ENCODE measurements at regions not wholly inside any gene's neighbourhood (a gene's known extent, or its start where the extent isn't known, plus 50 kb on each side); places are given as distances from the start of the nearest gene placed in this dataset.

GRCh38 chr9:80292231-80292630 is 720.5 kb downstream of the TLE4 start:
- DNase-seq: no peak

- DNase-seq: no peak
Measured at GRCh38 chr9:80285326-80285725, 713.6 kb downstream of the TLE4 start.

- no peak for DNase-seq
Measured at GRCh38 chr9:80282766-80283165, 711.0 kb downstream of the TLE4 start.

GRCh38 chr9:80259079-80259478 is 687.3 kb downstream of the TLE4 start:
- DNase-seq: no peak

- no peak for DNase-seq
Measured at GRCh38 chr9:80251778-80252177, 680.0 kb downstream of the TLE4 start.

GRCh38 chr9:80242022-80242421 is 670.3 kb downstream of the TLE4 start:
- no peak for DNase-seq

- DNase-seq: no peak
Measured at GRCh38 chr9:80235752-80236151, 664.0 kb downstream of the TLE4 start.

- no peak for DNase-seq
Measured at GRCh38 chr9:80233906-80234305, 662.1 kb downstream of the TLE4 start.

- DNase-seq: no peak
Measured at GRCh38 chr9:80233102-80233843, 661.5 kb downstream of the TLE4 start.

- no peak for DNase-seq
Measured at GRCh38 chr9:80231318-80232236, 659.8 kb downstream of the TLE4 start.

- no peak for DNase-seq
Measured at GRCh38 chr9:80223897-80224296, 652.1 kb downstream of the TLE4 start.

- DNase-seq: no peak
Measured at GRCh38 chr9:80222466-80223169, 650.9 kb downstream of the TLE4 start.

- DNase-seq: no peak
Measured at GRCh38 chr9:80218328-80218727, 646.6 kb downstream of the TLE4 start.

GRCh38 chr9:80213613-80214012 is 641.8 kb downstream of the TLE4 start:
- DNase-seq: no peak

GRCh38 chr9:80208696-80209095 is 636.9 kb downstream of the TLE4 start:
- DNase-seq: no peak

- no peak for DNase-seq
Measured at GRCh38 chr9:80204054-80204453, 632.3 kb downstream of the TLE4 start.

- no peak for DNase-seq
Measured at GRCh38 chr9:80197661-80198060, 625.9 kb downstream of the TLE4 start.

- DNase-seq: no peak
Measured at GRCh38 chr9:80191108-80191507, 619.3 kb downstream of the TLE4 start.

GRCh38 chr9:80188579-80188978 is 616.8 kb downstream of the TLE4 start:
- no peak for DNase-seq

GRCh38 chr9:80185112-80185738 is 613.5 kb downstream of the TLE4 start:
- no peak for DNase-seq

GRCh38 chr9:80177949-80178480 is 606.2 kb downstream of the TLE4 start:
- no peak for DNase-seq

- DNase-seq: no peak
Measured at GRCh38 chr9:80175286-80176150, 603.8 kb downstream of the TLE4 start.

All from NCI-H2081 treated with DMSO at 0.1 percent for 48 hours (cell line).